ENCODE measurements at regions not wholly inside any gene's neighbourhood (a gene's known extent, or its start where the extent isn't known, plus 50 kb on each side); places are given as distances from the start of the nearest gene placed in this dataset.

GRCh38 chr11:15327786-15328231 is 213.1 kb downstream of the INSC start:
- TF ChIP-seq CTCF (IDR thresholded peaks at IDR 0.05) (peak in 4 of 6 experiments; percentile 48 to 77 (median 70)), POLR2A (IDR thresholded peaks at IDR 0.05) (no peak)
